ENCODE measurements at regions not wholly inside any gene's neighbourhood (a gene's known extent, or its start where the extent isn't known, plus 50 kb on each side); places are given as distances from the start of the nearest gene placed in this dataset.

DNA sequence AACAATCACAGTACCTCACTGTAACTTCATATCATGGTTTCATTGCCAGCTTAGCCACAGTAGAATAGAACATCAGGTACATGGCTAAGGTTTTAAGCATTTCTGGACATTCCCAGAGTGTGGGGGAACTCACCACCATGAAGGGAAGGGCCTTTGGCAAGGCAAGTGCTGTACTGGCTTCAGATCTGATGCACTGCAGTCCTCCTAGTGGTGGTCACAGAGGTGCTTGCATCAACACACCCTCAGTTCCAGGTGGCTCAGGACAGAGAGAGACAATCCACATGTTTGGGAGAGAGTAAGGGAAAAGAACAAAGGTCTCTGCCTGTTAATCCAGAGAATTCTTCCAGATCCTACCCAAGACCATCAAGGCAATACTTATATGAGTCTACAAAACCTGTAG, 528.4 kb upstream of the RGS18 start:
- Mint-ChIP-seq H3K27me3 (ENCODE audit: low read depth) (no peaks in the 10 kb centered on the region; the same call in 1 of the 2 replicates), H3K4me3 (no peak overlapping the region), H3K27ac (no peak overlapping the region), H3K9me3 (no peaks in the 10 kb centered on the region), H3K36me3 (ENCODE audit: insufficient read depth in 1 of 3, low read depth in 3 of 3) (no peaks in the 10 kb centered on the region), H3K4me1 (no peaks in the 10 kb centered on the region)
- no peak overlapping the region for H3K56ac ChIP-seq (ENCODE audit: insufficient read length, low read depth, low read length)
- no peaks in the 10 kb centered on the region for H4K20me1 ChIP-seq (ENCODE audit: control insufficient read depth, insufficient read depth, insufficient read length)
- H3T11ph ChIP-seq (ENCODE audit: low read length) = no peak overlapping the region
- H3K79me2 ChIP-seq (ENCODE audit: insufficient read depth, low read length) = no peaks in the 10 kb centered on the region
- H4K8ac ChIP-seq (replicated peaks; ENCODE audit: insufficient read length, low read depth, low read length) = no peak overlapping the region
- H2BK12ac ChIP-seq (ENCODE audit: insufficient read length, low read depth, low read length) = no peak overlapping the region
- DNase-seq = peak; percentile 67
- H2BK5ac ChIP-seq (ENCODE audit: insufficient read length, low read length) = no peak overlapping the region
- no peak overlapping the region for H3K4me2 ChIP-seq (ENCODE audit: insufficient read depth, insufficient read length, low read length)
- TF ChIP-seq, protein P1, sequence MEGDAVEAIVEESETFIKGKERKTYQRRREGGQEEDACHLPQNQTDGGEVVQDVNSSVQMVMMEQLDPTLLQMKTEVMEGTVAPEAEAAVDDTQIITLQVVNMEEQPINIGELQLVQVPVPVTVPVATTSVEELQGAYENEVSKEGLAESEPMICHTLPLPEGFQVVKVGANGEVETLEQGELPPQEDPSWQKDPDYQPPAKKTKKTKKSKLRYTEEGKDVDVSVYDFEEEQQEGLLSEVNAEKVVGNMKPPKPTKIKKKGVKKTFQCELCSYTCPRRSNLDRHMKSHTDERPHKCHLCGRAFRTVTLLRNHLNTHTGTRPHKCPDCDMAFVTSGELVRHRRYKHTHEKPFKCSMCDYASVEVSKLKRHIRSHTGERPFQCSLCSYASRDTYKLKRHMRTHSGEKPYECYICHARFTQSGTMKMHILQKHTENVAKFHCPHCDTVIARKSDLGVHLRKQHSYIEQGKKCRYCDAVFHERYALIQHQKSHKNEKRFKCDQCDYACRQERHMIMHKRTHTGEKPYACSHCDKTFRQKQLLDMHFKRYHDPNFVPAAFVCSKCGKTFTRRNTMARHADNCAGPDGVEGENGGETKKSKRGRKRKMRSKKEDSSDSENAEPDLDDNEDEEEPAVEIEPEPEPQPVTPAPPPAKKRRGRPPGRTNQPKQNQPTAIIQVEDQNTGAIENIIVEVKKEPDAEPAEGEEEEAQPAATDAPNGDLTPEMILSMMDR (conservative IDR thresholded peaks at IDR 0.05) = peak; percentile 55
- H3K27ac ChIP-seq (ENCODE audit: insufficient read length, low read depth, low read length) = no peak overlapping the region
- no peak overlapping the region for H2AFZ ChIP-seq (ENCODE audit: low read length)
- H4K91ac ChIP-seq (ENCODE audit: insufficient read length, low read depth, low read length) = no peak overlapping the region
- H3K18ac ChIP-seq (ENCODE audit: insufficient read length, low read depth, low read length) = no peak overlapping the region
- H2BK15ac ChIP-seq (ENCODE audit: low read depth, low read length) = no peak overlapping the region
- no peak overlapping the region for H3K9ac ChIP-seq (ENCODE audit: extremely low read depth, insufficient read length, low read length)
- no peak overlapping the region for H2AK5ac ChIP-seq (ENCODE audit: insufficient read length, low read length)
- no peaks in the 10 kb centered on the region for H3K79me1 ChIP-seq (ENCODE audit: insufficient read depth, low read depth, low read length, poor library complexity, severe bottlenecking)
- H3K23ac ChIP-seq (ENCODE audit: insufficient read length, low read depth, low read length) = no peak overlapping the region
- no peak overlapping the region for H4K5ac ChIP-seq (ENCODE audit: insufficient read length, low read depth, low read length)
- H3K9me3 ChIP-seq (ENCODE audit: control insufficient read depth, low read depth, low read length) = no peaks in the 10 kb centered on the region
- H3K14ac ChIP-seq (ENCODE audit: insufficient read depth, low read length) = no peak overlapping the region
- no peaks in the 10 kb centered on the region for H3K23me2 ChIP-seq (ENCODE audit: insufficient read length, low read depth, low read length, poor library complexity, severe bottlenecking)
- no peak overlapping the region for H3K4ac ChIP-seq (ENCODE audit: low read depth, low read length)
- no peak overlapping the region for H2BK120ac ChIP-seq (ENCODE audit: low read depth, low read length, poor library complexity, severe bottlenecking)
- H3K4me1 ChIP-seq (ENCODE audit: insufficient read depth, low read length) = no peaks in the 10 kb centered on the region
- H3K27me3 ChIP-seq (ENCODE audit: insufficient read depth, low read length) = no peaks in the 10 kb centered on the region
- no peak overlapping the region for H2BK20ac ChIP-seq (ENCODE audit: low read depth, low read length, poor library complexity, severe bottlenecking)
